GM18861 (cell line): ENCODE measurements at regions not wholly inside any gene's neighbourhood (a gene's known extent, or its start where the extent isn't known, plus 50 kb on each side); places are given as distances from the start of the nearest gene placed in this dataset.
A peak's percentile ranks its signal among the peaks of the same experiment; 100 is the strongest.

Experiments
- ATAC-seq: cut with Tn5 transposase; IDR thresholded peaks from one replicate; pipeline ENCODE4 v1.9.1; 2021; ENCODE audit not compliant: unreplicated experiment

DNA sequence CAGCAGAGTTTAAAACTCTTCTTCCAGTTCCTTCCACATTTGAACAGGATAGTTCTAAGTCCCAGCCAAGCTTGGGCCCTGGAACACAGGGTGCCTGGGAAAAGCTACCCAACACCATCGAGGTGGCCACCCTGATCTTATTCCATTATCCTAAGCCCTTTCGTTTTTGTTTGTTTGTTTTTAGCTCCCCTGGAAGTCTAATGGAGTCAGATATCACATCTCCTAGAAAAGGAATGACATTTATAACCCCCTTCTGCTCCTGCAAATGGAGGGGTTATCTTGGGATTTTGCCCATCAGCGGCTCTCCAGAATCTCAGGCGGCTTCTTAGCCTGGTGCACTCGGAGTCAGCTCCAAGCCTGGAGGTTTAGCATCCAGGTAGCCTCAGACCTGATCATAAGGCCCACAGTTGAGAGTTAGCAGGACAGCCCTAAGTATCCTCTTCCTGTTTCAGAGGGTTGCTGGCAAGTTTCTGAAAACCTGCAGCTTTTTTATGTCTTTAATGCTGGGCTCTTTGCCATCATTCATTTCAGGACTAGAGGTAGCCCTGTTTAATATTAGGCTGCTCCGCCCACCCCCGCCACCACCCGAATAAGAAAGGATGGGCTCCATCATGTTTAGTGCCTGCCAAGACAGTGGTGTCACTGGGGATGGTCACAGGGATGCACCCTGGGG is 230.0 kb upstream of the LNX1 start:
- no peak for ATAC-seq

DNA sequence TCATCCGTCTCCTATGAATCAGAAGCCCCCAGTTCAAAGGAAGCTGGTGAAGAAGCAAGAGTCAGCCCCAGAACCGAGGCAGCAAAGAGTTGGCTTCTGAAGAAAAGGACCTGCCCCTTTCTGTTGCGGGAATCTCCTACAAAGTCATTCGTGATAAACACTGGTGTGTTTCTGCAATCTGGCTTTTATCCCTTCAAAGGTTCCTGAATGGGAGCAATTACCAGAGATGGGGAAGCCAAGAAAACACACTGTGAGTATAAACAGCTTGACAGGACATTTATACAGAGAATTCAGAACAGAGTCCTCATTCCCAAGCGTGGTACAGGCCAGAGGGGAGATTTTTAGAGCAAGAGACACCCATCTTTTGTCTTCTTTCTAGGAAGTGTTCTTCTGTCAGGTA is 226.8 kb upstream of the LNX1 start:
- ATAC-seq = no peak

DNA sequence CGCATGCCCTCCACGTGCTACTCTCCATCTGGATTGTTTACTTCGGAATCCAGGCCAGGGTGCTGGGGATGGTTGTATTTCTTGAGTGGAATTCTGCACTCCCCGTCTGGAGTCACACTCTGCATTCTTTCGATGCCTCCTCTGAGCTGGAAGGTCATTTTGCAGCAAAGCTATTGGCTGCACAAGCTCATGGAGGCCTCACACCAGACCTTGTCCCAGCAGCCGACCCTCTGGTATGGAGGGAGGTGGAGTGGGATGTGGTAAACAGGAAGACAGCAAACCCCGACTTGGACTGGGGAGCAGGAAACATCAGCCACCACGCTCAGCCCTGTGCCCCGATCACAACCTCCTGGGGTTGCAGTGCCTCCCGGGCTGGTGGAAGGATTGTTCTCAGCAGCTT is 225.3 kb upstream of the LNX1 start:
- ATAC-seq = no peak

DNA sequence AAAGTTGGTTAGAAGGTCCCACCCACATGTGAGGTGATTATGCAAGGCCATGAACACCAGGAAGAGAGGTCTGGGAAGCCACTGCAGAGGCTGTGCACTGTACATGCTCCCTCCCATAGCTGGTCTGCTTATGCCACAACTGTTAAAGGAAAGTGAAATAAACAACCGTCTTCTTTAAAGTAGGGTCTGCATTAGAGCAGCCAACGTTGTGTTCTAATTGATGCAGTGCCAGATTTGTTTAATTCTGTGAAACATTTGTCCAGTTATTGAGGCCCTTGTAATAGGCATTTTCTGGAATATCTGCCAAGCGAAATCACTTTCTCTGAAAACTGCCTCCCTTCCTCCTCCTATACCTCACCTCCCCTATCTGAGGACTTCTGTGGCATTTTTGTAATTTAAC is 224.0 kb upstream of the LNX1 start:
- ATAC-seq = no peak

DNA sequence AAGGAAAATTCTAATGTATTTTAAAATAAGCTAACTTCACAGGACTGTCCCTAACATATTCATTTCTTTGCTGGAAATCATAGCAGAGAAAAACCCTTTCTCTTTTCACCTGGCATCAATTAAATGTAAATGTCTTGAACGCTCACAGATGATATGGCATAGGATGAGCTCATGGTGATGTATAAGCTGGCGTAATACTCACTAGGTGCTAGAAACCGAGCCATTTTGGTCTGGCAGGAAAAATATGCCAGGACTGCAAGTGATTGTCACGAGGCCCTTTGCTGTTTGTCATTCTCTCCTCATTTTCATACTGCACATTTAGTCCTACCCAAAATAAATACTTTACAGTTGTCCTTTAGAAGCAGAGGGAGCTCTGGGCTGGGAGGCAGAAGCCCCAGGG is 222.7 kb upstream of the LNX1 start:
- ATAC-seq = no peak

DNA sequence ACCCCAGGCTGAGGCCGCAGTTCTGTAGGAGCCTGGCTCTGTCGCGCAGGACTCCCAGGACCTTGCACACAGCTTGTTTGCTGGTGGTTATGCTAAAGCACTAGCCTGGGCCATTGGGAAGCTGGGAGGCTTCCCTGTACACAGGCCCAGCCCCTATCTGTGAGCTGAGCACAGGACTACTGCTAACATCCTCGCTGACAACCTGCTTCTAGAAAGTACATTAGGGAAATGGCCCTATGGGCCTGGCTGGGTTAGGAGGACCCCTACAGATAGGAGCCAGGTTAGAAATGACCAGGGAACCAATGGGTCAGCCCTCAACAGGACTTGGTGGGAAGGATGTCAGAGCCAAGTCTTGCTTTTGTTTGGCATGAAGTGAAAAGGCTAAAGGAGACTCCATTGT is 219.4 kb upstream of the LNX1 start:
- no peak for ATAC-seq

DNA sequence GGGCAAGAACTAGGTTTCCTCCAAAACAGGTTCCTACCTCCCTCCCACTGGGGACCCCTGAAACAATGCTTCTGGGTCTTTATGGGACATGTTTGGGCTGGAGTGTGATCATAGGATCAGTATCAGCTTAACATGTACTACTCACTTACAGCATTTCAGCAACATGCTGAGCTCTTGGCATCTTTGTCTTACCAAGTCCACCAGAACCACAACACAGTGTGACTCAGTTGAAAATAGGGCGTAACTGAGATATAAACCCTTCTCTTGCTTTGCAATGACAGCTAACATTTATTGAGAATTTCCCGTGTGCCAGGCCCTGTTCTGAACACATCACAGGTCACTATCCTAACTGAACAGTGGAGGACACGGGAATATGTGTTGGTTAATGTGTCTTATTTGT is 218.5 kb upstream of the LNX1 start:
- ATAC-seq = no peak

DNA sequence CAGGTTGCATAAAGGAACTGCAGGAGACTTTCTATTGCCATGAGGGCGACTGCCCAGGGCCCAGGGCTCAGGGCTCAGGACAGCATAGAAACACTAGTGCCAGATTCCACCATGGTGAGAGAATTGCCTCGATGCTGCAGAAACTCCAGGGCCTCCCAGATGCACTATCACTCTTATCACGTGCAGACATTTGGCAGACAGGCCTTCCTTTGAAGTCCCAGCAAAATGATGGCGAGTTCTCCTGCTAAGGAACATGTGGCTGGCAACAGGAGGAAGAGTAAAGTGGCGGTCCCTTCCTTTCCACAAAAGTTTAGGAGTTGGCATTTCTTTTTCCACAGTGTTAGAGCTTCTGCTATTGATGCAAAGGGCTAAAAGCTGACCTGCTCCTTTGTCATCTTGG is 214.0 kb upstream of the LNX1 start:
- no peak for ATAC-seq

DNA sequence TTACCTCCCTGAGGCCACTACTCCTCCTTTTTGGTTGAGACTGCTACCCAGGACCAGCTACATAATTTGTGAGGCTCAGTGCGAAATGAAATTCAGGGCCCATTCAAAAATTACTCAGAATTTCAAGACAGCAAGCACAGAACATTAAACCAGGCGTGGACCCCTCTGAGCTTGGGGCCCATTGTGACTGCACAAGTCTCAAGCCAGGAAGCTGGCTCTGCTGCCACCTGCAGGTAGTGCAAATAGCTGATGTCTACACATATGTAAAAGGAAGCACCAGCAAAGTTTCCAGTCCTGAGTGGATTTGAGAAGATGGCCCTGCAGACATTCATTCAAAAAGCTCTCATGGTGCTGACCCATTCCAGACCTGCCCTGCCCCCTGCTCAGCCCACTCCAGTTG is 213.4 kb upstream of the LNX1 start:
- ATAC-seq = peak; percentile 45

DNA sequence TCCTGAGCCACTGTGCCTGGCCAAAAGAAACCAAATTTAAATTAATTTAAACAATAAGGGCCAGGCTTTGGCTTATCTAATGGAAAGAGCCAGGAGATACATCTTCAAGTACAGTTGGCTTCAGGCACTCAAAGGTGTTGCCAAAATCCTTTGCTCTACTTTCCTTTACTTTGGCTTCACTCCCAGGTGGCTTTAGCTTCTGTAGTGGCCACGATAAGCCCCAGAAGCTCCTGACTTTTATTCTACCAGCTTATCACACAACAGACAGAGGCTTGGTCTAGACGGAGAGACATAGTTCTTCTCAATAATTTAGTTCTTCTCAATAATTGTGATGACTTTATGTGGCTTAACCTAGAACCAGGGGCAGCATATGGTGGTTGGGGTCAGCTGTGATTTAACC is 211.2 kb upstream of the LNX1 start:
- no peak for ATAC-seq

DNA sequence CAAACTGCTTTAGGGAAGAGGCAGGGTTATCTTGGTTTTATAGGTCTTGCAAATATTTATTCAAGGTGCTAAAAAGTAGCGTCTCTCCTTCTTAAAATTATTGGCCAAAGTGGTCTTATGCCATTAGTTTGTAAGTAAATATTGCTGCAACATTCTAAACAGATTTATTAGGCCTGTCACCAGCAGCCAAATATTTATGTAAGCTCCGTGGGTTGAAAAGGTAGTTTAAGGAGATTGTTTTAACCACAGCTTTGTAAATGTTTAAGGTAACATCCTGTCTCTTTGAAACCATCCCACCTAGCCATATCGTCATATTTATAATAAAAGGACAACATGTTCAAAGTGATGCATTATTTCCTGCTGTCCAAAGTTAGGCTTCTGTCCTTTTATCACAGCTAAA is 210.1 kb upstream of the LNX1 start:
- no peak for ATAC-seq

DNA sequence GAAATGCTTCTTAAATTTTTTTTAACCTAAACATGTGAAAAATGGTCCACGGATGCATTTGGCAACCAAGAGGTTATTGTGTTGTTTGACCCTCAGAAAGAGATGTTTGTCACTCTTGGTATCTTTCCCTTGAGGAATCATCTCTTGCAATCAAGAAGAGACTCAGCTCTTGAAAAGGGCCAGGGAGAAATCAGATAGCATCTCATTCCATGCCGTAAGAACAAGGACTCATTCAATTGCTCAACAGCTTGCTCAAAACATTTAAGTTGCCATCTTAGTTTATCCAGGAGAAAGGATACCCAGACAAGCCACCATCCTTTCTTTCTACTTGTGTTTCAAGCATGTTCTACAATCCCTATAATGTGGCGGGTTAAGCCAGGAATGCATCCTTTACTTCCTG is 209.5 kb upstream of the LNX1 start:
- ATAC-seq = no peak

DNA sequence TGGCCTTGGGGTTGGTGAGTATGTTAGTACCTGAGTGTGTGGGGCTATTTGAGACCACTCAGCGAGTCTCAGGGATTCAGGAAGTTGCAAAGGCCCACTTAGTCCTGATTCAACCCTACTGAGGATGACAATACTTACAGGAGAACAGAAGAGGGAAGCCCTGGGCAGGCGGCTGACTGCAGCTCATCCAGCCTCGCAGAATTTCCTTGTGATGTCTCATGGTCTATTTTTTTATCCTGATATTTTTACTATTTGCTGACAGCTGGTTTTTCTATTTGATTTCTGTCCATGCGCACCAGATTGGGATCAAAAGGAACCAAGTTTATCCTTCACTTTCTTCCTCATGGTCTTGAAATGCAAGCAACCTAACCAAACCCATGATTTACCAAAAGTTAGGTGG is 201.8 kb upstream of the LNX1 start:
- no peak for ATAC-seq

DNA sequence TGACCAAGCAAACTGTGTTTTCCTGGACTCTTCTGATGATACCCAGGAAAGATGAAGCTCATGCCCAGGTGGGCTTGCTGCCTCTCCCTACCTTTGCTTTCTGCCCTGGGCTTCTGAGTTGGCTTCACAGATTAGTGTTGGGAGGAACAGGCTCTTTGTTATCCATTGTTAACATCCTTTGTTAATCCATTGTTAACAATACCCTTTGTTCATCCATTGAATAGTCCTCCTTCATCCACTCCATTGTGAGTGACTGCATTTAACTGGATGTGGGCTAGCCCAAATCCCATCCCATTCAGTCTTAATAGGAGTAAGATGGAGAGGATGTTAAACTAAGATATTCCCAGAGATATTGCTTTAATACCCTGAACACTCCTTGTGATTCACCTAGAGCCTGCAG is 199.0 kb upstream of the LNX1 start:
- no peak for ATAC-seq

DNA sequence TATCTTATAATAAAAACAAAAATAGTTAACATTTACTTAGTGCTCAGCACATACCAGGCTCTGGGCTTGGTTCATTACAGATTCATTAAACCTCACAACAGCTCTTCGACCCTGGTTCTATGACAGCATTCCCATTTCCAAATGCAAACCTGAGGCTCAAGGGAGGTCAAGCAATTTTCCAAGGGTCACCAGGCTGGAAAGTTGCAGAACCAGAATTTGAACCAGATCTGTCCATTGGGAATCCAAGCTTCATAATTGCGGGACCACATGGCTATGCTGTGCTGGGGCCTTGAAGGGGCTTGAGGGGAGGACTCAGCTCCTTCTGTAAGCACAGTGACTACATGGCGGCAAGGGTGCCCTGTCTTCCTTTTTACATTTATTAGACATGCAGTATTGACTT is 197.3 kb upstream of the LNX1 start:
- ATAC-seq = no peak

DNA sequence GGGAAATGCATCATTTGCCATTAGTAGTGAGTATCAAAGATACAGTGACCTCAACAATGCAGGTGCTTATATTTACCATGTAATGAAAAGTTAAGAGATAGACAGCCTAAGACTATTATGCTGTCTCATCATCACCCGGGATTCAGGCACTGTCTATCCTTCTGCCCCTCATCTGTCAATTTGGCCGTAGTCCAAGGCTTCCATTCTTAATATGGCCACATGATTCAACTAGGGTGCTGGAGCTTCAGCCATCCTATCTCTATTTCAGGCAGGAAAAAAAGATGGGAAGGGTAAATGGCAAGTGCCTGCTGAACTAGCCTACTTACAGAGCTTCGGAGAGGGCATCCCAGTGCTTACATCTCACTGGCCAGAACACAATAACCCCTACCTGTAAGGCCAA is 196.7 kb upstream of the LNX1 start:
- ATAC-seq = no peak

DNA sequence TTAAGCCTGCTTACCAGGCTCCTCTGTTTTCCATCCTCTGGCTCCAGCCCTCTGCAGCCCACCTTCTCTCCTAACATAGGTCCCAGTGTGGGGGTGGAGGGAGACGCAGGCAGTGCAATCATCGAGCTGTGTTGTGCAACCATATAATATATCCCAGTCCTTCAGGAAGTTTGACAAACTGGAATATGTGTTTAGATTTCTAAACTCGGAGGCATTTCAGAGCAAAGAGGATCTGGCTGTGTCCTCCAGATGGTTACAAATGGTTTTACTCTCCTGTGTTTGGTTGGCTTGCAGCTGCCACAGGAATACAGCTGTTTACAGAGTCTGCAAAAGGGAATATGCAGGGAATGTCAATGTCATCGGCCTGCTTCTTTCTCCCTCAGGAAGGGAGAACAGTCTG is 195.3 kb upstream of the LNX1 start:
- no peak for ATAC-seq

DNA sequence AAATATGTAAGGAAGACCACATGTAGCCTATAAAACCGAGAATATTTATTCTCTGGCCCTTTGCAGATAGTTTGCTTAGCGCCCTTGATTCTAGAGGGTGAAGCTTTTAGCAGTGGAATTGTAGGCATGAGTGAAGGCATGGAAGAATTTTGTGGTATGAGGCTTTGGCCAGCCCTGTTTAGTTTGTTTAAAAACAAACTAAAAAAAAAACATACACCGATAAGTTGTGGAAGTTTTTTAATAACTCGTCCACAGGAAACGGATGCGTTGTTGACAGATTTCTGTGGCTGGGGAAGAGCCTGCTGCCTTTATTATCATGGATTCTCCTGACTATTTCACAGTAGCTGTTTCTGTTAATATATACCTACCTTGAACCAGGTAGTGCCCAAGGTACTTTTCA is 194.7 kb upstream of the LNX1 start:
- ATAC-seq = no peak

DNA sequence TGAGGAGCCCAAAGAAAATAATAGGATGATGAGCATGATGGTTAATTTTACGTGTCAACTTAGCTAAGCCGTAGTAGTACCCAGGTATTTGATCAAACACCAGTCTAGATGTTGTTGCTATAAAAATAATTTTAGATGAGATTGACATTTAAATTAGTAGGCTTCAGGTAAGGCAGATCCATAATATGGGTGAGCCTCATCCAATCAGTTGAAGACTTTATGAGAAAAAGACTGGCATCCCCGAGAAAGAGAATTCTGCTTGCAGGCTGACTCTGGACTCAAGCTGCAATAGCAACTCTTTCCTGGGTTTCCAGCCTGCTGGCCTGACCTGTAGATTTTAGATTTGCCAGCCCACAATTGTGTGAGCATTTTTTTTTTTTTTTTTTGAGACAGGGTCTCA is 192.8 kb upstream of the LNX1 start:
- ATAC-seq = no peak

DNA sequence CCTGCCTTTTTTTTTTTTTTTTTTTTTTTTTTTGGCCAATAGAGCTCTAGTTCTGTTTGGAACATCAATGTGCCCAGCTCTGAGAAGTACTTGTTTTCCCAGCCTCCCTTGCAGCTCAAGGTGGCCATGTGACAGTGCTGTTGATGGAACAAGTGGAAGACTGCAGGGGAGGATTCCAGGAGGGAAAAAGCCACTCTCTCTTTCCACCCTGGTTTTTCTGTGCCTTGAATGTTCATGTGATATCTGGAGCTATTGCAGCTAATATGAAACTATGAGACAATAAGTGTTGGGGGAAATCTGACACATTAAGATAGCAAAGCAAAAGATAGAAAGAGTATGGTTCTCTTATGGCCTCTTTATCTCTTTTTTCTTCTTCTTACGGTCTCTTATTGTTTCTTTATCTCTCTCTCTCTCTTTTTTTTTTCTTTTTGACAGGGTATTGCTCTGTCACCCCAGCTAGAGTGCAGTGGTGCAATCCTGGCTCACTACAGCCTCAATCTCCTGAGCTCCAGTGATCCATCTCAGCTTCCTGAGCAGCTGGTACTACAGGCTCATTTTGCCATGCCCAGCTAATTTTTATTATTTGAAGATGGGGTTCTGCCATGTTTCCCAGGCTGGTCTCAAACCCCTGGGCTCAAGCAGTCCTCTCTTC is 192.0 kb upstream of the LNX1 start:
- no peak for ATAC-seq

DNA sequence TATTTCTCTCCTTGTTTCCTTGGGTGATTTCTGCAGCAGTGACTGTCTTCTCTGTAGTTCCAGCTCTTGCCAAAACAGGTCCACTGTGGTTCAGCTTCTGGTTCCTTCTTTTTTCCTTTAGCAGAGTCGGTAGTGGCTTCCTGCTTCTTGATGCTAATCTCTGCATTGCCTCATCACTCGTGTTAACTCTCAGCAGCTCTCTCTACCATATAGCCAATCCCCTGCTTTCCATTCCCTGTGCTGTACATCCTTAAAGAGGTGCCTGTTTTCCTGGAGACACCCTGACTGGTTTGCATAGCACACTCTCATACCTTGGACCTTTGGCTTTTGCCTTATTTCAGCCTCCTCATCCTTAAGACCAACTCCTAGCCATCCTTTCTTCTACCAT is 191.2 kb upstream of the LNX1 start:
- no peak for ATAC-seq

DNA sequence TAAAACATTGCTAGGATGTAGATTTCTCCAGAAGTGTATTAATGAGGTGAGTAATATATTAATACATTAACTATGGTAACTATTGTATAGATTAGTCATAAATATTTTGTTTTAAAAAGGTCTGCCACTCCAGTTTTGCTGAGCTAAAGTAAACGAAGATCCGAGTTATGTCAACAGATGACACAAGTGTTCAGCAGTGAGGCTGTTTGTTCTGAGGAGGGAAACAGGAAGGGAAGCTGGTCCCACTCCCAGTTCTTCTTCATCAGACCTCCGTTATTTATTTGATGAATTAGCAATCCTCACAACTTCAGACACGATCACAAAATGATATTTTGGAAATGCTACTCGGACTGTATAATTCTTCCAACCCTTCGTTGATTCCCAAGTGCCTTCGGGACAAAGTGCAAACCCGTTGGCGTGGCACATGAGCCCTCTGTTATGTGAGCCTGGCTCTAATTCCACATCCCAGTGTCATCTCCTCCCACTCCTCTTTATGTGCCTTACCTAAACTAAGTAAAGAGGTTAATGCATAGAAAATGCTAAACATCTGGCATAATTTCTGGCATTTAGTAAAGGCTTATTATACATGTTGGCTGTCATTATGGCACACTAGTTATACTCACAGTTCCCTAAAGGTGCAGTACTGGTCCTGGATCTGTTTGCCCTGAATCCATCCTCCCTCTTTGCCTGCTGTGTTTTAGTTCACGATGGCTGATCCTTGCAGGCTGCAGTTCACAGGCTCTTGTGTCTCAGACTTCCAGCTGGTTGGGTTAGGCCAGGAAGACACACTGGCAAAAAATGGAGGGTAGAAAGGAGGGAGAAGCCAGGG is 190.6 kb upstream of the LNX1 start:
- no peak for ATAC-seq
